G401 (cell line): ENCODE measurements at regions not wholly inside any gene's neighbourhood (a gene's known extent, or its start where the extent isn't known, plus 50 kb on each side); places are given as distances from the start of the nearest gene placed in this dataset.

Source experiments
- DNase-seq: peaks from one replicate; pipeline ENCODE4 v3.0.0-alpha.2; 2015; ENCODE audit warnings: low spot score
- in situ Hi-C: cut with HindIII; loops from 2 replicates; pipeline ENCODE4 v1.10.0; 2016; ENCODE audit warnings: low sequenced_read_pairs, mixed read lengths

DNA sequence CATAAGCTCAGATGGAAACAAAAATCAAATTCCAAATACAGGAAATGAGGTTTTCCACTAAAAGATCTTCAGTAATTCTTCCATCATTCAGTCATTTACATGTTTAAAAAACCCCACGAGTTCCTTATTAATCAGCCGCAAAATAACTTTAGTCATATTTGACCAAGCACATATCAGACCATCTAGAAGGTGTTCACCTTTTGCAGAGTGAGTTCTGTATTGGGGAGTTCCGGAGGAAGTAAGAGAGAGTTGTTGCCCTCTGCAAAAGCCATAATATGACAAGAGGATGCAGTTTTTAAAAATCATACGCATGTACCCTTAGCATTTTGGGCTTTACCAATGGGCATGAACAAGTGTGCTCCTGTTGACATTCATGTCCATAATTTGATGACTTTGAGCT, 61.6 kb downstream of the CCR1 start:
- in situ Hi-C loops, result no loop called here
- DNase-seq, result no peak

DNA sequence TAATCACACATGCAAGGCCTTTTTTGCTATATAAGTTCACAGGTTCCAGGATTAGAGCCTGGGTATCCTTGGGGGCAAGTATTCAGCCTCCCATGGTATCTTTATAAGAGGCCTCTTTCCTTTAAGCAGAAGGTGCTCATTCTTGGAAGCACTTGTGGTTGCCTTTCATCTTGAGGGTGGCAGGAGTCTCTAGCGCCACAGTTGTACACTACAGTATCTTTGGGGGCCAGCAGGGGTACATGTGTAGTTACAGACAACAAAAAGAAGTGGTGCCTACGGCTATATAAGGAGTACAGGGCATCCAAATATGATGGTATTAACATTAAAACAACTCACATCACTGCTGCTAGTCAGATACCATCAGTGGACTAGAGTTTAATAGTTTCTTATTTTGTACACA, 62.1 kb downstream of the CCR1 start:
- DNase-seq, result no peak
- in situ Hi-C loops, result no loop called here

DNA sequence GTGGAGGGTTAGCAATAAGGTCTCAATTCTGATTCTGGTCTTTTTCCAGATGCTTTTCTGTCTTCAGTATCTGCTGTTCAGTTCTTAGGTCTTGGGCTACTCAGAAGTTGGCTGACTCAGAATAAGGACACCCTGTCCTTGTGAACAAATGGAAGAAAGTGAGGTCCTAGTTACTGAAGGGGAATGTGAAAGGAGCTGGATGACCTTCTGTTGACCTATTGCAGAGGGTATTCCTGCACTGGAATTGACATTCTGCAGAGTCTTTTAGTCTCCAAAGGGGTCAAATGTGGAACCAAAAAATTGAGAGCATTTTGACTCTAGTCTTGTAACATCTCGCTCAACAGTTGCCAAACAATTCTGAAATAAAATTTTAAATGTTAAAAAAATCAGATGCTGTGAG, 63.0 kb downstream of the CCR1 start:
- no peak for DNase-seq
- in situ Hi-C loops, result no loop called here

DNA sequence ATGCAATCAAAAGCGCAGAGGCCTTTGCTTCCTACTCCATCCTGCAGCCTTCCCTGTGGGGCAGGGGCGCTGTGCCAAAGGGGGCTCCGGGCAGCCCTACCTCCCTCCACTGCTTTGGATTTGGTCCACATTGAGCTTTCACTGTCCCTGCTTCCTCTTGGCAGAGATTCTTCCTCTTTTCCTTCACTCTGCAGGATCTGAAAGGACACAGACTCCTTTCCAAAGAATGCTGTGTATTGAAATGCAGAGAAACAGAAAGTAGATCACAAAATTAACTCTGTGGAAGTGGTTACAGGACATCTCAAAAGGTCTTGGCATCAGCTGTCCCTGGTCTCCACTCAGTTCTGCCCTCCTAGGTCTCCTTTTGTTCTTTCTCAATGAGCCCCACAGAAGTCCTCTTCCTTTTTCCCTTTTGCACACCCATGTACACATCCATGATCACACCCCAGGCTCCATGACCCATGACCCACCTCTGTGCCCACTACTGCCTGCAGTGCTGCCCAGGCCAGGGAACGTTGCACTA, 64.1 kb downstream of the CCR1 start:
- peak; percentile 14 for DNase-seq
- in situ Hi-C loops, result no loop called here

DNA sequence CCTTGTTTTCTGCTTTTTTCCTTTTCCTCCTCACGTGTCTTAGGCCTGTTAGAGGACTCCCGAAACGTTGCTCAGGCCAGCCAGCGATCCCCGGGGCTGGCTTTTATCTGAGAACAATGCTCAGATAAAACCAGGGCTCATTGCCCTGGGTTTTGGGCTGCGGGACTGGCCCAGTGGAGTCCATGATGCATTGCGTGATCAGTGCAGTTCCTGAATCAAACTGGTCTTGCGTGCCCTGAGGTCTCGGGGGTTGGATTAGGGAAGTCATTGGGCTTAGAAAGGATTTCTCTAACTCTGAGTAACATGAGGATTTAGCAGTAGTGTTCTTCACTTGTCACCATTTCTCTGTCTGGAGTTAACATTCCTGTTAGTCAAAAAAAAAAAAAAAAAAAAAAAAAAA, 66.3 kb downstream of the CCR1 start:
- no peak for DNase-seq
- in situ Hi-C loops, result no loop called here

DNA sequence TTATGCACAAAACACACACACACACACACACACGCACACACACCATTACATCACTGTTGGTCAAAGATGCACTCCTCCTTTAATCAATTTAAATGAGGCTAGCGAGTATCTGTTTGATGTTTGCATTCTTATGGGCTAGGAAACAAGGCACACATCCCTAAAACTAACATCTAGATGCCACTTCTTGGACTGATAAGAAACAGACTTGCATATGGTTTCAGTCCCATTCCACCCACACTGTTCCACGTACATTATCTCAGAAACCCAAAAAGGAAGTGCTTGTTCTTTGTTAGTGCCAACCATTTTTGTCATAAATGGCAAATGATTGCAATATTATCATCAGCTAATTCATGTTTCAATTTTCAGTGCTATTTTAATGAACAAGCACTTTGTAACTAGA, 69.5 kb downstream of the CCR1 start:
- DNase-seq, result no peak

DNA sequence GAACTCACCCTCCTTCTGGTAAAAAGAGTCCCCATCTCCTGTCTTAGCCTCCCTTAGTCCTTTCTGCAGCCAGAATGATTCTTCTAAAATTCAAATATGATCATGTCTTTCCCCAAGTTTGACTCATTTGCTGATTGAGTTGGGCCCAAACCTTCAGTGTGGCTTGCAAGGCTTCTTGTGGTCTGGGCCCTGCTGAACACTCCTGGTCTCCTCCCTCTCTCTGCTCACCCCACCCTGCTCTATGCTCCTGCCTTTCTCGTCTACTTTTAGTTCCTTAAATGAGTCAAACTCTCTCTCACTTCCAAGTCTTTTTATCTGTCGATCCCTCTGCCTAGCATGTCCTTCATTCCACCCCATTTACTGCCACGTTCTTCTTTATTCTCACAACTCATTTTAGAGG, 72.6 kb downstream of the CCR1 start:
- DNase-seq, result no peak
- in situ Hi-C loops, result no loop called here

More for the DNA sequence above, 69.5 kb downstream of the CCR1 start:
- in situ Hi-C loops, result no loop called here

DNA sequence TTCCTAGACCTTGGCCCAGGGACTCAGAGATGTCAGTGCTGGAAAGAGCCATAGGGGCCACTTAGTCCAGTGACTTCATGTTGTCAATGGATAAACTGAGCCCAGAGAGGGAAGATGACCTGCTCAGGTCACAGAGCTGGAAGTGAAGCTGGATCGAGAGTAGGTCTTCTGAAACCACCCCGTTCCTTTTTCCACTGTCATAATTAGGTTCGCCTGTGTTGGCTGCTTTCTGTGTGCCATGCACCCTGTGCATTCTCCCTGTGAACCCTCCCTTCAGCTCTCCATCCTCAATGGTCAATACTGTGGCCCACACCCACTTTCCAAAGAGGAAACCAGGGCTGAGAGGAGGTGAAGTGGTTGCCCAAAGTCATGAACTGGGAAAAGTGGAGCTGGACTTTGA, 74.8 kb downstream of the CCR1 start:
- in situ Hi-C loops, result no loop called here

DNA sequence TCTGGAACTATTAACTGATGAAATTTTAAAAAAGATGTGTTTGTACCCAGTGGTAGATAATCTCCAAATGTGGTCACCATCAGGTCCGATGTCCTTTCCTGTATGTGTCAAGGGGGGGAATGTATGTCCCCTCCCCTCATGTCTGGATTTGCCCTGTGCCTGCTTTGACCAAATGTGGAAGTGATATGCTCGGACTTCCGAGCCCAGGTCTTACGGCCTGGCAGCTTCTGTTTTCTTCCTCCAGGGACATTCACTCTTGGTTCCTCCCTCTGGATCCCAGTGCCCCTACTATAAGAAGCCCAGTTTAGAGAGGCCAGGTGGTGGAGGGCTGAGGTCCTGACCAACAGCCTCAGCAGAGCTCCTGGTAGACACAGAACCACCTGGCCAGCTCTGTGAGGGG, 75.5 kb downstream of the CCR1 start:
- DNase-seq, result no peak
- in situ Hi-C loops, result no loop called here

More for the DNA sequence above, 74.8 kb downstream of the CCR1 start:
- DNase-seq, result no peak

DNA sequence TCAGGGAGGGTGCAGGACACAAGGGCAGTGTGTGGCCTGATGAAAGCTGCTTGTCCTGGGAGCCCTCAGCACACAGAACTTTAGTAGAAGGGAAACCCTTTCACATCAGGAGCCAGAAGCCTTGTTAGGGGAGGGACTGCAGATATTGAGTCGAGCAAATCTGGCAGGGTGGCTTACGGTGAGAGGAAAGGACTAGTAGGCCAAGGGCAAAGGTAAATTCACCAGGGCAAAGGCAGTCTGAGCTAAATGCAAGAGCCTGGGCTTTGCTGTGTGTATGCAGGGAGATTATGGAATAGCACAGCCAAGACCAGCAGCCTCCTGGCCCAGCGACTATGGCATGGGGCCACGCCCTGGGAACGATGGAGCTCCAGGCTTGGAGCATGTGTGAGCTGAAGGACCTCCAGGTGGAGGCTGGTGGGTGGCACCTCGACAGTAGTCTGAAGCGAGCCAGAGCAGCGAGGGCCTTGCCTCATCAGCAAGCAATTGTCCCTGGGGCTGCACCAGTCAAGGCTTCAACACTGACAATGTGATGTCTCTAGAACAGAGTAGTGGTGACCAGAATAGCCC, 76.1 kb downstream of the CCR1 start:
- no peak for DNase-seq
- in situ Hi-C loops, result no loop called here

DNA sequence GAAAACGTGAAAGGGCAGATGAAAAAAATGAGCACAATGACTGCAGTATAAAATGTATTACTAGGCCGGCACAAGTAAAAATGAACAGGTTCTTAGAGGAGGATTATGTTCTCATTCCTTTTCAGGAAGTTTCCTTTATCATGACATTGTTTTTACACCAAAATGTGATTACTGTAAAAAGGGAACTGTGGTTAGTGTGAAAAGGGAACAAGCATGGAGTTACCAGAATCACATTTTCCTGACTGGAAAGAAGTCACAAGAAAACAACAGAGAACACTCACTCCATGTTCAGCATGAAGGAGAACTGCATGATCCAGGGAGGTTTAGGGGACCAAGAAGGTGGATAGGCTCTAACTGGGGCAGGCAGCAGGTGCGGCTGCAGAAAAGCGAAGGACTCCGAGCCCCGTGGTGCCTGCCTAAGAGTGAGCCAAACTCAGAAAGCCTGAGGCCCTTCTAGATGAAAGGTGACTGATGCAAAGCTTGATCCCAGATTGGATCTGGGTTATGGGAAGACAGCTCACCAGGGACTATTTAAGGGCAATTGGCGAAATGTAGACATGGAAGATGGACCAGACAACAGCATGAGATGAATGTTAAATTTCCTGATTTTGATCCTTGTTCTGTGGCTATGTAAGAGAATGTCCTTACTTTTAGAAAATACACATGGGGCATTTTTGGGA, 77.3 kb downstream of the CCR1 start:
- DNase-seq, result no peak
- in situ Hi-C loops, result no loop called here

DNA sequence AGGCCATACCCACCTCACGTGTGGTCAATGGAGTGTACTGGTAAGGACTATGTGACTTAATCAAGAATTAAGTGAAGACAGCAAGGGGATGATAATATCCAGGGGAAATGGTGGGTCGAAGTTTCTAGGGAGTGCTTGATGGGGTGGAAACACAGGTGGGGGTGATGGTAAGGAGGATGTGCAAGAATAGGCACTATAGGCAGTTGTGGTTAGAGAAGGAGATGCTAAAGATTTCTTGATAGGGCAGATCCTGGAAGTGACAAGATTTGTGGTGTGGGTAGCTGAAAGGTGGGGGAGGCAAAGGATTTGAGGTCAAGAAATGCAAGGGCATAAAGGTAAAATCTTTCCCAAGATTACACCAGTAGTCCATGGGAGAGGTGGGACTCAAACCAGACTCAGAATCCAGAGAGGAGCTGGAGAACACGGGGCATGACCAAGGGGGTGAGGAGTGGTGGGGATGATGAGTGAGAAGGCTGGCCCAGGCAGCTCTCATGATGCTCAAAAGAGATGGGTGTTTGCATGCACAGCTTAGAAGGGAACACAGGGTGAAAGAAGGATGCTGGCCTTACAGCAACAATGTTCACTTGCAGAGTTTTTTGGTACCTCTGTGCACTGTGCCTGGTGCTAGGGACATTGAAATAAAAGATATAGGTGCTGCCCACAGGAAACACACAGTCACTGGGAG, 78.4 kb downstream of the CCR1 start:
- in situ Hi-C loops, result no loop called here

DNA sequence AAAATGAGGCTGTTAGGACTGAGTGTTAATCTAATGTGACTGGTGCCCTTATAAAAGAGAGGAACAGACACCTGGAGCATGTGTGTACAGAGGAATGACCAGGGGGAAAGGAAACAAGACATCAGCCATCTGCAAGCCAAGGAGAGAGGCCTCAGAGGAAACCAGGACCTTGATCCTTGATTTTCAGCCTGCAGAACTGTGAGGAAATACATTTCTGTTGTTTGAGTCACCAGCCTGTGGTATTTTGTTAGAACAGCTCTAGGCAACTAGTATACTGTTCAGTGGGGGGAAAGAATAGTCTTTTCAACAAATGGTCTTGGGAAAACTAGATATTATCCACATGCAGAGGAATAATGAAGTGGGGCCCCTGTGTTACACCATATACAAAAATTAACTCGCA, 80.6 kb downstream of the CCR1 start:
- no peak for DNase-seq
- in situ Hi-C loops, result no loop called here

More for the DNA sequence above, 78.4 kb downstream of the CCR1 start:
- no peak for DNase-seq

DNA sequence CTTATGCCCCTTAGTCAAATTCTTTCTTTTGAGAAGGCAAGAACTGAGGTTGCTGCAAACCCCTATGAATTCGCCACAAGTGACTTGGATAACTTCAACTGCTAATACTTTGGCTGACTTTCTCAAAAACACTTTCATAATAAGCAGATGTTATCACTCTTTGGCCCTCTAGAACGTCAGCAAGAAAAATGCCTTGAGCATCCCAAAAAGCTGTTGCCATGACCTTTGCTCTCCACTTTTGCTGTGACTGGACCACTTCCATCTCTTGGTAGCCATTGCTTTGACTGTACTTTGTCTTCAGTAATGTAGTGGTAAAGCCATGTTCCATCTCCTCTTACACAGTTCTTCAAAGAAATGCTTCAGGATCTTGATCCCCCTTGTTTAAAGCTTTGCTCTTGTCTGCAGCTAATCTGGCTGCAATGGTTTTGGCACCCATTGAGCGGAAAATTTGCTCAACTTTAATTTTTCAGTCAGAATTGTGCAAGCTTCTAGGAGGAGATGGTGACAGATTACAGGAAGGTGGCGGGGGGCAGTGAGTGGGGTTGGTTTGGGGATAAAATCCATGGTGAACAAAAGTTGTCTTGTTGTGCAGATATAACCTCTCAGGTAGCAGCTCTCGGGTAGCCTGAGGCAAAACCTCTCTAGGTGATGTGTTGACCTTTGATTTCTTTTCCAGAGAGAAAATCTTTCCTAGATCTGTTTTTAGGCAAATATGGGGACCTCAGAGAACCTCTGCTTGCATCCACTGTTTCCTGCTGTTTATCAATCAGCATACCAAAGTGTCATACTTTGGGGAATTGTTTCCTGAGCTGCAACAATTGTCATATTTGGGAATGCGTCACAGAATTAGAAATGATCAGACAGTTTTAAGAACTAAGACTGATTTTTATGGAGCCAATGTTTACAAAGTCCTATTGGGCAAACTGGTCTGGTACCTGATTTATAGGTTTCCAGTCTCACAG, 83.6 kb downstream of the CCR1 start:
- no peak for DNase-seq
- in situ Hi-C loops, result no loop called here

DNA sequence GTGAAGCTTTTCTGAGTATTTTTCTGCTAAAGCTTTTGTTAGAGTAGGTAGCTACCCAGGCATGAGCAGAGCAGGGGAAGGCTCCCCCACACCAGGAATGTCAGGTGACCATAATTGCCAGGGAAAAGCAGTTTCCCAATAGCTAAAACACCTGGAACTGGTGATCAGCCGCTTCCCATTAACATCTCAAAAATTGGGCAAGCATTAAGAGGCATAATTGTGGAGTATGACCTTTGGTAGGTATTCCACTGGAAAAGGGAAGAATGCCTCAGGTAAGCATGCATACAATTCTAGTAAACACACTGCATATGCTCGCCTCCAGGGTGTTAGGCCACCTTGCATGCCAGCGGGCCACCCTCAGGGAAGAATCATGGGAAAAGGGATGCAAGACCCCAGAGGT, 84.5 kb downstream of the CCR1 start:
- no peak for DNase-seq
- in situ Hi-C loops, result no loop called here

DNA sequence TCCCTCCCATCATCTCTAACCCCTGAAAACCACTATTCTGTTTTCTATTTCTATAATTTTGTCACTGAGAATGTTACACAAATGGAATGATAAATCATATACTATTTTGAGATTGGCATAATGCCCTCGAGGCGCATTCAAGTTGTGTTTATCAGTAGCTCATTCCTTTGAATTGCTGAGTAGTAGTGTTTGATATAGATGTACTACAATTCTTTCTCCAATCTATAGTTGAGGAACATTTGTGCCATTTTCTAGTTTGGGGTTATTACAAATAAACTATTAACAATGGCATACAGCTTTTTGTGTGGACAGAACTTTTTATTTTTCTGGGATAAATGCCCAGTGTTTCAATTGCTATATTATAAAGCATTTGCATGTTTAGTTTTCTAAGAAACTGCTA, 86.0 kb downstream of the CCR1 start:
- in situ Hi-C loops, result no loop called here
- DNase-seq, result no peak

DNA sequence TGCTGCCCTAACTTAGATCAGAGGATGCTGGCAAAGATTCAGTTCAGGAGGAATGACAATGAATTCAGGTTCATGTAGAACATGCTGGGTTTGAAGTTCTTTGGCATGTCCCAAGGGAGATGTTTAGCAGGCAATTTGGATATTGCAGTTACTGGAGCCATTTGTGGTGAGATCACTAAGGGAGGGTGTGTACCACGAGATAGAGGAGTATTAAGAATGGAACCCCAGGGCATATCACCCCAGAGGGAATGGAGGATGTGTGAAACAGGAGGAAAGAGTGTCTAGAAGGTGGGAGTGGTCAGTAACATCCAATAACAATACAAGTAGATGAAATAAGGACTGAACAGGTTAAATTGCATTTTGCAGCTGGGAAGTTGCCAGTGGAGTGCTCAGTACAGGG, 87.1 kb downstream of the CCR1 start:
- DNase-seq, result no peak
- in situ Hi-C loops, result no loop called here

DNA sequence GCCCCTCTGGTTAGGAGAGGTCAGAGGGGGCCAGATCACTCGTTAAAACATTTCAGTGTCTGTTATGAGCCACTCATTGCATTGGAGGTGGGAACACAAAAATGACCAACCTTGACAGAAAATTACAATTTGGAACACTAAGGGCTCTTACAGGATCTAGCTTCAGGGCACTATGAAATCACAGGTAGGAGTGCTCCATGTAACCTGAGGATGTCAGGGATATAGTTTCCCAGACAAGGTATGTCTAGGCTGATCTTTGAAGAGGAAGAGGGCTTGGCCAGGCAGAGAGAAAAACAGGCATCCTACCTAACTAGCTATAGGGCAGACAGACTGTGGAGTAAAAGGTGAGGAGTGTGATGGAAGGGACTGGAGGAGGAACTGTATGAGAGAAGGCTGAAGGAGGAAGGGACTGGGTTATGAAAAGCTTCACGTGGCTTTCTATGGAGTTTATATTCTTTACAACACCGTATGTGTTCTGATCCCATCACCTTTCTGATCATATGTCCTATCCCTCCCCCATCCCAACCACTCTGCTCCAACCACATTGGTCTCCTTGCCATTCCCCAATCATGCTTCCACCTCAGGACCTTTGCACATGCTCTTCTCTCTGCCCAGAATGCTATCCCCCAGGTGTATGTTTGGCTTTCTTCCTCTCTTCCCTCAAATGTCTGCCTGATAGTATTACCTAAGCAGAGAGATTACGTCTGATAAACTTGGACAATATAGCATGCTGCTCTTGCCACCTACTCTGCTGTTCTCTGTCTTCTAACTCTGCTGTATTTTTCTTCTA, 88.2 kb downstream of the CCR1 start:
- DNase-seq, result no peak
- in situ Hi-C loops, result no loop called here

DNA sequence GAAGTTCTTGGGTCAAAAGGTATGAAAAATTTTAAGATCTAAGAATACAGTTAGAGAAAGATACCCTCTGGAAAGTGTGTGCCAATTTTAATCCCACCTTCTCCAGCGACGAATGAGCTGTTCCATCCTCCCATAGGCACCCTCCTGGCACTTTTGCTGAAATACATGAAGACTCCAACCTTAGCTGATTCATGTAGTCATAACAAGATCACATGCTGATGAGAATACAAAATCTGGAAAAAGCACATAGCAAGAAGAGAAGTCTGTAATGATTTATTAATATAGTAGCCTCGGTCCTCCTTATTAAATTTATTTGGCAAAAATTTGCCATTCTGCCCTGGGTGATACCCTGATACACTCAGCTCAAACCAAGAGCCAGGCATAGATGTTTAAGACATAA, 88.9 kb downstream of the CCR1 start:
- no peak for DNase-seq
- in situ Hi-C loops, result no loop called here
